ENCODE measurements at regions not wholly inside any gene's neighbourhood (a gene's known extent, or its start where the extent isn't known, plus 50 kb on each side); places are given as distances from the start of the nearest gene placed in this dataset.
"Not testable (repeated sequence)": the region's sequence is repeated elsewhere in the genome, so short reads cannot be mapped to it uniquely, and the experiment has no call there.

DNA sequence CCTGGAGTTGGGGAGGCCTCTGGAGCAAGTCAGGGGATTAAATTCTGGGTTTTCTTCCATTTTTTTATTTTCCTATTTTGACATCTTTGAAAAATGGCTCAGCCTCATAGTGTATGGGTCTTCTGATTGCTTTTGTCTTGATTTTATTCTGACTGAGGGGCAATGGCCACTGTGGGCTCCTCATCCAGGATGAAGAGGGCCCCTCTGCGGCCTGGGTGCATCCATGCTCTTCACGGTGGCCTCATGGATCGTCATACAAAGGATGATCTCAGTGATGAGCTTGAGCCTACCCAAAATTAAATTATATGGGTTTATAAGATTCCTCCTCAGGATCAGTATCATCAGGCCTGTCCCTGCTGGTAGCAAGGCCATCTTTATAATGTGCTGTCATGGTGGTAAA is 103.7 kb downstream of the POTEB2 start:
- not testable (repeated sequence) for TF ChIP-seq POLR2A (IDR thresholded peaks at IDR 0.05)
- TF ChIP-seq, protein P1, sequence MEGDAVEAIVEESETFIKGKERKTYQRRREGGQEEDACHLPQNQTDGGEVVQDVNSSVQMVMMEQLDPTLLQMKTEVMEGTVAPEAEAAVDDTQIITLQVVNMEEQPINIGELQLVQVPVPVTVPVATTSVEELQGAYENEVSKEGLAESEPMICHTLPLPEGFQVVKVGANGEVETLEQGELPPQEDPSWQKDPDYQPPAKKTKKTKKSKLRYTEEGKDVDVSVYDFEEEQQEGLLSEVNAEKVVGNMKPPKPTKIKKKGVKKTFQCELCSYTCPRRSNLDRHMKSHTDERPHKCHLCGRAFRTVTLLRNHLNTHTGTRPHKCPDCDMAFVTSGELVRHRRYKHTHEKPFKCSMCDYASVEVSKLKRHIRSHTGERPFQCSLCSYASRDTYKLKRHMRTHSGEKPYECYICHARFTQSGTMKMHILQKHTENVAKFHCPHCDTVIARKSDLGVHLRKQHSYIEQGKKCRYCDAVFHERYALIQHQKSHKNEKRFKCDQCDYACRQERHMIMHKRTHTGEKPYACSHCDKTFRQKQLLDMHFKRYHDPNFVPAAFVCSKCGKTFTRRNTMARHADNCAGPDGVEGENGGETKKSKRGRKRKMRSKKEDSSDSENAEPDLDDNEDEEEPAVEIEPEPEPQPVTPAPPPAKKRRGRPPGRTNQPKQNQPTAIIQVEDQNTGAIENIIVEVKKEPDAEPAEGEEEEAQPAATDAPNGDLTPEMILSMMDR (IDR thresholded peaks at IDR 0.05) = not testable (repeated sequence)

Measured in testis (tissue), 2 donors.